B cell (primary cell): ENCODE measurements at regions not wholly inside any gene's neighbourhood (a gene's known extent, or its start where the extent isn't known, plus 50 kb on each side); places are given as distances from the start of the nearest gene placed in this dataset.
"Not testable (repeated sequence)": the region's sequence is repeated elsewhere in the genome, so short reads cannot be mapped to it uniquely, and the experiment has no call there.

Source experiments
- ATAC-seq: fragments of 200-7000 bp; cut with Tn5 transposase; one replicate; pipeline ENCODE4 v1.10.0; 2021; ENCODE audit warnings: low read depth, mild to moderate bottlenecking, moderate number of reproducible peaks, moderate library complexity
- CTCF ChIA-PET: fragments of 350-600 bp; sonication (Branson Sonifier 250); formaldehyde crosslinking; loops from one replicate; lab custom pipeline; 2021; ENCODE audit warnings: antibody characterized with exemption, inconsistent platforms; lab: Charles Lee
- POLR2A ChIA-PET: fragments of 350-600 bp; sonication (Branson Sonifier 250); formaldehyde crosslinking; loops from one replicate; lab custom pipeline; 2021; ENCODE audit warnings: antibody characterized with exemption; lab: Charles Lee
- DNase-seq: peaks from one replicate; pipeline ENCODE4 v3.0.0; 2013
- H2AFZ ChIP-seq: 2 replicates; pipeline ENCODE4 v1.6.1; 2012; ENCODE audit warnings: mild to moderate bottlenecking, low read depth, low read length; ENCODE audit not compliant: insufficient read depth, poor library complexity, severe bottlenecking
- H3K27ac ChIP-seq, 2 donors: 1 replicate in 1 of 2; 2 replicates in 1 of 2; pipeline ENCODE4 v1.5.1; 2012 to 2013; ENCODE audit warnings: low read length in 2 of 2, mild to moderate bottlenecking in 2 of 2, moderate library complexity in 1 of 2
- H3K27me3 ChIP-seq, 4 experiments: fragments of 200-600 bp in 1 of 4; sonication (generic) in 1 of 4; replicated peaks in 1 of 4; 1 replicate in 2 of 4; 2 replicates in 2 of 4; pipeline versions ENCODE4 v1.6.1 to v1.7.0; 2013 to 2016; ENCODE audit warnings: low read length in 3 of 4, mild to moderate bottlenecking in 2 of 4, mixed read lengths in 1 of 4, moderate library complexity in 1 of 4; ENCODE audit not compliant: insufficient read depth in 4 of 4, control insufficient read depth in 3 of 4; ENCODE audit errors: control extremely low read depth in 1 of 4
- H3K36me3 ChIP-seq, 2 experiments: replicated peaks in 1 of 2; 1 replicate in 1 of 2; 2 replicates in 1 of 2; pipeline versions ENCODE4 v1.6.1 to v1.7.1; 2013; ENCODE audit warnings: low read length in 1 of 2; ENCODE audit not compliant: insufficient read depth in 2 of 2, control insufficient read depth in 1 of 2; ENCODE audit errors: control extremely low read depth in 1 of 2, extremely low read depth in 1 of 2
- H3K4me1 ChIP-seq, 2 donors: fragments of 200-600 bp in 1 of 2; sonication (generic) in 1 of 2; 1 replicate in 1 of 2; 2 replicates in 1 of 2; pipeline versions ENCODE4 v1.5.1 to v1.6.1; 2013 to 2017; ENCODE audit warnings: low read length in 2 of 2; ENCODE audit not compliant: control insufficient read depth in 2 of 2, insufficient read depth in 2 of 2
- H3K4me2 ChIP-seq: replicated peaks from 2 replicates; pipeline ENCODE3; 2012; ENCODE audit warnings: mild to moderate bottlenecking, low read depth, low read length; ENCODE audit not compliant: poor library complexity, severe bottlenecking
- H3K4me3 ChIP-seq, 5 experiments: fragments of 200-600 bp in 1 of 5; sonication (generic) in 1 of 5; 1 replicate in 3 of 5; 2 replicates in 2 of 5; pipeline versions ENCODE4 v1.5.1 to v1.7.0; 2011 to 2016; ENCODE audit warnings: low read length in 4 of 5, mild to moderate bottlenecking in 4 of 5, low read depth in 2 of 5, control low read depth in 1 of 5, moderate library complexity in 1 of 5; ENCODE audit not compliant: insufficient read depth in 1 of 5; ENCODE audit errors: control extremely low read depth in 1 of 5, extremely low read depth in 1 of 5
- H3K79me2 ChIP-seq: fragments of 200-600 bp; sonication (generic); one replicate; pipeline ENCODE4 v1.6.0; 2016; ENCODE audit warnings: low read length; ENCODE audit not compliant: control insufficient read depth, insufficient read depth
- H3K9ac ChIP-seq: fragments of 200-600 bp; sonication (generic); 2 replicates; pipeline ENCODE4 v1.6.1; 2017; ENCODE audit warnings: mild to moderate bottlenecking, low read length, moderate library complexity
- H3K9me3 ChIP-seq, 3 donors: one replicate each; pipeline versions ENCODE4 v1.6.1 to v1.7.1; 2013; ENCODE audit warnings: low read length in 2 of 3; ENCODE audit not compliant: control insufficient read depth in 2 of 3, insufficient read depth in 1 of 3; ENCODE audit errors: control extremely low read depth in 1 of 3
- H4K20me1 ChIP-seq: 2 replicates; pipeline ENCODE4 v1.6.0; 2012; ENCODE audit warnings: mild to moderate bottlenecking, low read length; ENCODE audit not compliant: insufficient read depth, control insufficient read depth, poor library complexity, severe bottlenecking
- H3K27ac Mint-ChIP-seq: one replicate; pipeline ENCODE4 v1.8.0; 2021; ENCODE audit warnings: mixed read lengths
- H3K27me3 Mint-ChIP-seq: one replicate; pipeline ENCODE4 v1.8.0; 2021; ENCODE audit warnings: mixed read lengths
- H3K4me1 Mint-ChIP-seq: one replicate; pipeline ENCODE4 v1.8.0; 2021; ENCODE audit warnings: mixed read lengths
- H3K4me3 Mint-ChIP-seq: one replicate; pipeline ENCODE4 v1.8.0; 2021; ENCODE audit warnings: mixed read lengths
- H3K9me3 Mint-ChIP-seq: one replicate; pipeline ENCODE4 v1.8.0; 2022; ENCODE audit warnings: mixed read lengths; ENCODE audit not compliant: insufficient read depth
- CTCF ChIP-seq: fragments of 200-600 bp; IDR thresholded peaks from one replicate; pipeline ENCODE4 v1.8.0; 2022; ENCODE audit warnings: antibody characterized with exemption, mild to moderate bottlenecking
- EZH2 ChIP-seq: IDR thresholded peaks from 2 replicates; pipeline ENCODE4 v1.6.1; 2012; ENCODE audit warnings: borderline replicate concordance, low read depth, mild to moderate bottlenecking, moderate library complexity, low read length; ENCODE audit not compliant: insufficient read depth, poor library complexity, severe bottlenecking
- WGBS: methylation state at CpG from one replicate; pipeline ENCODE4 v1.1.5; 2013; ENCODE audit warnings: missing lambda C conversion rate; ENCODE audit not compliant: insufficient coverage; 5-methylcytosine and 5-hydroxymethylcytosine counted together
- intact Hi-C: fragments of 100-400 bp; cut with micrococcal nuclease; formaldehyde crosslinking; loops from one replicate; pipeline ENCODE4 v1.10.0; 2022

GRCh38 chr14:40336846-40337245 lies 904.6 kb upstream of the FBXO33 start:
- Histone ChIP-seq H2AFZ (no peak overlapping the region), H3K4me3 (no peak overlapping the region)
- H3K27ac Mint-ChIP-seq, result no peak overlapping the region

GRCh38 chr14:40326519-40326918 lies 894.3 kb upstream of the FBXO33 start:
- H3K4me3 Mint-ChIP-seq, H2AFZ ChIP-seq, H3K4me1 Mint-ChIP-seq, H3K4me3 ChIP-seq, H3K27ac ChIP-seq, DNase-seq, H4K20me1 ChIP-seq, CTCF ChIA-PET, intact Hi-C loops, H3K9me3 ChIP-seq, H3K9ac ChIP-seq, H3K27me3 ChIP-seq, H3K4me1 ChIP-seq, H3K79me2 ChIP-seq, H3K9me3 Mint-ChIP-seq, H3K4me2 ChIP-seq, POLR2A ChIA-PET, H3K36me3 ChIP-seq, H3K27me3 Mint-ChIP-seq, H3K27ac Mint-ChIP-seq, ATAC-seq: not testable (repeated sequence)
- 87% methylated on average over 5 of the region's 9 CpGs for WGBS

More at GRCh38 chr14:40336846-40337245, 904.6 kb upstream of the FBXO33 start:
- no peaks in the 10 kb centered on the region for H3K27me3 Mint-ChIP-seq
- DNase-seq, result no peak
- H3K4me1 ChIP-seq, result no peaks in the 10 kb centered on the region
- intact Hi-C loops, result no loop called here
- WGBS, result no CpG with 5 or more reads among the region's 2 CpGs
- POLR2A ChIA-PET, result no interaction called here
- H3K79me2 ChIP-seq, result no peaks in the 10 kb centered on the region
- H3K4me2 ChIP-seq, result no peak overlapping the region
- H3K9ac ChIP-seq, result no peak overlapping the region
- H3K9me3 ChIP-seq, result peaks cover 0 to 2% (median 0%) of the 10 kb centered on the region in 3 donors
- no peaks in the 10 kb centered on the region for H4K20me1 ChIP-seq
- ATAC-seq, result no peak
- H3K36me3 ChIP-seq, result no peaks in the 10 kb centered on the region
- CTCF ChIA-PET, result no interaction called here
- H3K4me1 Mint-ChIP-seq, result no peaks in the 10 kb centered on the region
- TF ChIP-seq CTCF, result no peak
- TF ChIP-seq EZH2, result no peak
- H3K27me3 ChIP-seq, result no peaks in the 10 kb centered on the region
- H3K9me3 Mint-ChIP-seq, result peaks cover 3% of the 10 kb centered on the region
- no peak overlapping the region for H3K27ac ChIP-seq
- H3K4me3 Mint-ChIP-seq, result no peak overlapping the region
